DOHH2 (cell line): ENCODE measurements at regions not wholly inside any gene's neighbourhood (a gene's known extent, or its start where the extent isn't known, plus 50 kb on each side); places are given as distances from the start of the nearest gene placed in this dataset.

ENCODE experiments used
- EZH2phosphoT487 ChIP-seq: fragments of 200-600 bp; sonication (generic); IDR thresholded peaks from 2 replicates; pipeline ENCODE4 v1.6.1; 2017; ENCODE audit warnings: borderline replicate concordance, mild to moderate bottlenecking, antibody characterized with exemption, low read length, moderate library complexity, mixed read lengths
- TF ChIP-seq, protein P1 (sequence below): fragments of 200-600 bp; sonication (generic); IDR thresholded peaks from one replicate; pipeline ENCODE4 v1.5.1; 2014; ENCODE audit warnings: antibody characterized with exemption, mild to moderate bottlenecking, low read depth, low read length; ENCODE audit not compliant: poor library complexity, severe bottlenecking

GRCh38 chr7:113267271-113267670 lies 148.9 kb upstream of the SMIM30 start:
- no peak for TF ChIP-seq EZH2phosphoT487
- TF ChIP-seq, protein P1, sequence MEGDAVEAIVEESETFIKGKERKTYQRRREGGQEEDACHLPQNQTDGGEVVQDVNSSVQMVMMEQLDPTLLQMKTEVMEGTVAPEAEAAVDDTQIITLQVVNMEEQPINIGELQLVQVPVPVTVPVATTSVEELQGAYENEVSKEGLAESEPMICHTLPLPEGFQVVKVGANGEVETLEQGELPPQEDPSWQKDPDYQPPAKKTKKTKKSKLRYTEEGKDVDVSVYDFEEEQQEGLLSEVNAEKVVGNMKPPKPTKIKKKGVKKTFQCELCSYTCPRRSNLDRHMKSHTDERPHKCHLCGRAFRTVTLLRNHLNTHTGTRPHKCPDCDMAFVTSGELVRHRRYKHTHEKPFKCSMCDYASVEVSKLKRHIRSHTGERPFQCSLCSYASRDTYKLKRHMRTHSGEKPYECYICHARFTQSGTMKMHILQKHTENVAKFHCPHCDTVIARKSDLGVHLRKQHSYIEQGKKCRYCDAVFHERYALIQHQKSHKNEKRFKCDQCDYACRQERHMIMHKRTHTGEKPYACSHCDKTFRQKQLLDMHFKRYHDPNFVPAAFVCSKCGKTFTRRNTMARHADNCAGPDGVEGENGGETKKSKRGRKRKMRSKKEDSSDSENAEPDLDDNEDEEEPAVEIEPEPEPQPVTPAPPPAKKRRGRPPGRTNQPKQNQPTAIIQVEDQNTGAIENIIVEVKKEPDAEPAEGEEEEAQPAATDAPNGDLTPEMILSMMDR, result no peak
